Thoracic aorta (tissue), 2 donors: ENCODE measurements at regions not wholly inside any gene's neighbourhood (a gene's known extent, or its start where the extent isn't known, plus 50 kb on each side); places are given as distances from the start of the nearest gene placed in this dataset.
"Not testable (repeated sequence)": the region's sequence is repeated elsewhere in the genome, so short reads cannot be mapped to it uniquely, and the experiment has no call there.

Experiments used
- ATAC-seq: fragments of 150-250 bp; one replicate; pipeline ENCODE4 v1.8.0; 2017; ENCODE audit warnings: low read depth; ENCODE audit not compliant: insufficient number of reproducible peaks, low FRiP score
- DNase-seq: peaks from one replicate; pipeline ENCODE4 v3.0.0-alpha.2; 2020; ENCODE audit warnings: low spot score
- H3K27ac ChIP-seq, 2 donors: fragments of 200-600 bp; sonication (generic); 1 replicate in 1 of 2; 2 replicates in 1 of 2; pipeline ENCODE4 v1.5.1; 2016; ENCODE audit warnings: mild to moderate bottlenecking in 2 of 2, moderate library complexity in 2 of 2
- H3K27me3 ChIP-seq: fragments of 200-600 bp; sonication (generic); replicated peaks from 2 replicates; pipeline ENCODE4 v1.6.0; 2016; ENCODE audit warnings: mild to moderate bottlenecking; ENCODE audit not compliant: insufficient read depth
- H3K36me3 ChIP-seq: fragments of 200-600 bp; sonication (generic); one replicate; pipeline ENCODE4 v1.5.1; 2016
- H3K4me1 ChIP-seq, 2 donors: fragments of 200-600 bp; sonication (generic); 1 replicate in 1 of 2; 2 replicates in 1 of 2; pipeline versions ENCODE4 v1.5.1 to v1.6.0; 2016; ENCODE audit warnings: low read depth in 2 of 2, mild to moderate bottlenecking in 1 of 2; ENCODE audit not compliant: control insufficient read depth in 1 of 2
- H3K4me3 ChIP-seq: fragments of 200-600 bp; sonication (generic); 2 replicates; pipeline ENCODE4 v1.5.1; 2016; ENCODE audit warnings: mild to moderate bottlenecking
- H3K9me3 ChIP-seq: fragments of 200-600 bp; sonication (generic); 2 replicates; pipeline ENCODE4 v1.5.1; 2016
- CTCF ChIP-seq: fragments of 200-600 bp; sonication (generic); IDR thresholded peaks from one replicate; pipeline ENCODE4 v1.5.1; 2019; ENCODE audit warnings: antibody characterized with exemption

GRCh38 chr3:140777631-140778233, 99.9 kb downstream of the TRIM42 start:
- DNase-seq (no peak), ATAC-seq (no peak)
- no peaks in the 10 kb centered on the region for H3K36me3 ChIP-seq
- no peaks in the 10 kb centered on the region for H3K27me3 ChIP-seq
- TF ChIP-seq CTCF, result no peak
- no peaks in the 10 kb centered on the region for H3K4me1 ChIP-seq
- no peaks in the 10 kb centered on the region for H3K9me3 ChIP-seq
- no peak overlapping the region for H3K4me3 ChIP-seq
- no peak overlapping the region for H3K27ac ChIP-seq

- Histone ChIP-seq H3K36me3 (no peaks in the 10 kb centered on the region), H3K4me1 (no peaks in the 10 kb centered on the region), H3K27ac (no peak overlapping the region), H3K4me3 (no peak overlapping the region), H3K27me3 (no peaks in the 10 kb centered on the region), H3K9me3 (peaks cover 4% of the 10 kb centered on the region)
- no peak for DNase-seq
- no peak for ATAC-seq
- no peak for TF ChIP-seq CTCF
Observed at GRCh38 chr3:140791368-140791767, 113.5 kb downstream of the TRIM42 start.

- no peak overlapping the region for H3K4me3 ChIP-seq
- H3K9me3 ChIP-seq, result peaks cover 4% of the 10 kb centered on the region
- H3K27me3 ChIP-seq, result no peaks in the 10 kb centered on the region
- ATAC-seq (no peak), DNase-seq (no peak)
- TF ChIP-seq CTCF, result no peak
- H3K4me1 ChIP-seq, result no peaks in the 10 kb centered on the region
- H3K27ac ChIP-seq, result no peak overlapping the region
- no peaks in the 10 kb centered on the region for H3K36me3 ChIP-seq
Observed at GRCh38 chr3:140794507-140794906, 116.6 kb downstream of the TRIM42 start.

- H3K4me1 ChIP-seq, H3K4me3 ChIP-seq, ATAC-seq, H3K36me3 ChIP-seq, H3K9me3 ChIP-seq, H3K27ac ChIP-seq, DNase-seq, H3K27me3 ChIP-seq: not testable (repeated sequence)
Observed at GRCh38 chr3:140802898-140803297, 125.0 kb downstream of the TRIM42 start.

GRCh38 chr3:140809316-140809715, 131.5 kb downstream of the TRIM42 start:
- Histone ChIP-seq H3K27ac (no peak overlapping the region), H3K36me3 (no peaks in the 10 kb centered on the region), H3K9me3 (no peaks in the 10 kb centered on the region), H3K4me1 (no peaks in the 10 kb centered on the region), H3K27me3 (no peaks in the 10 kb centered on the region), H3K4me3 (no peak overlapping the region)
- no peak for TF ChIP-seq CTCF
- no peak for DNase-seq
- ATAC-seq, result no peak
